K562 (cell line): ENCODE measurements at regions not wholly inside any gene's neighbourhood (a gene's known extent, or its start where the extent isn't known, plus 50 kb on each side); places are given as distances from the start of the nearest gene placed in this dataset.

ENCODE experiments used
- ATAC-seq: fragments of 200-7000 bp; cut with Tn5 transposase; 3 replicates; pipeline ENCODE4 v1.9.1; 2020; ENCODE audit warnings: moderate library complexity
- BruUV-seq: library from RNA; stranded (reverse); fragments of 400-500 nt; replicated peaks from 2 replicates; lab custom pipeline; 2021; lab: Mats Ljungman, UMichigan
- CTCF ChIA-PET: fragments of 300-600 bp; formaldehyde crosslinking; extraction: SDS; loops from one replicate; lab custom pipeline; 2021; ENCODE audit warnings: low intra/inter-chr PET ratio; lab: Yijun Ruan, JAX
- POLR2A ChIA-PET: fragments of 300-600, 350-650 bp; sonication (Branson Sonifier 250); formaldehyde crosslinking; extraction: SDS; loops from one replicate; lab custom pipeline; 2021; ENCODE audit warnings: antibody characterized with exemption, inconsistent platforms; lab: Yijun Ruan, JAX
- DNase-seq, 4 experiments: peaks; one replicate each; pipeline versions ENCODE4 v3.0.0 to v3.0.0-alpha.2; 2011 to 2018; ENCODE audit warnings: low spot score in 3 of 4, mixed read lengths in 3 of 4; ENCODE audit errors: extremely low read depth in 1 of 4
- FAIRE-seq: peaks from 2 replicates; lab custom pipeline; 2011; peaks lifted over from hg19 to GRCh38; lab: Jason Lieb, UNC
- H2AFZ ChIP-seq: 2 replicates; pipeline ENCODE4 v1.6.0; 2011; ENCODE audit warnings: low read depth, low read length, control low read depth, inconsistent platforms
- H3K27ac ChIP-seq: fragments of 200-600 bp; 3 replicates; pipeline ENCODE4 v1.8.0; 2011; ENCODE audit warnings: low read depth, mild to moderate bottlenecking, control low read depth, inconsistent platforms, low read length, moderate library complexity, mixed read lengths; ENCODE audit errors: extremely low read depth
- H3K27me3 ChIP-seq, 2 experiments: fragments of 300-600 bp in 1 of 2; 2 replicates in 1 of 2; 3 replicates in 1 of 2; pipeline versions ENCODE4 v1.6.0 to v1.8.0; 2011; ENCODE audit warnings: inconsistent platforms in 2 of 2, low read length in 2 of 2, mild to moderate bottlenecking in 1 of 2, mixed read lengths in 1 of 2, moderate library complexity in 1 of 2; ENCODE audit not compliant: control insufficient read depth in 2 of 2, insufficient read depth in 2 of 2
- H3K36me3 ChIP-seq: fragments of 300-600 bp; 3 replicates; pipeline ENCODE4 v1.8.0; 2011; ENCODE audit warnings: mild to moderate bottlenecking, low read length, inconsistent platforms; ENCODE audit not compliant: control insufficient read depth, insufficient read depth
- H3K4me1 ChIP-seq, 2 experiments: fragments of 200-600 bp in 1 of 2; replicated peaks in 1 of 2; 2 replicates in 1 of 2; 3 replicates in 1 of 2; pipeline versions ENCODE4 v1.5.1 to v1.8.0; 2011; ENCODE audit warnings: inconsistent platforms in 2 of 2, low read length in 2 of 2, mild to moderate bottlenecking in 1 of 2, mixed read lengths in 1 of 2, moderate library complexity in 1 of 2; ENCODE audit not compliant: control insufficient read depth in 2 of 2, insufficient read depth in 2 of 2
- H3K4me2 ChIP-seq: 2 replicates; pipeline ENCODE4 v1.6.1; 2011; ENCODE audit warnings: low read length, control low read depth, inconsistent platforms, mixed read lengths; ENCODE audit not compliant: insufficient read depth
- H3K4me3 ChIP-seq: fragments of 200-600 bp; sonication (generic), shearing (Covaris generic); 2 replicates; pipeline ENCODE4 v1.5.1; 2016; ENCODE audit warnings: control low read depth, inconsistent platforms
- H3K79me2 ChIP-seq: fragments of 200-600 bp; 3 replicates; pipeline ENCODE4 v1.8.0; 2011; ENCODE audit warnings: low read length, inconsistent platforms; ENCODE audit not compliant: control insufficient read depth, insufficient read depth
- H3K9ac ChIP-seq, 2 experiments: 2 replicates each; pipeline versions ENCODE4 v1.6.0 to v1.6.1; 2011; ENCODE audit warnings: low read depth in 2 of 2, low read length in 2 of 2, control low read depth in 1 of 2, inconsistent platforms in 1 of 2, mild to moderate bottlenecking in 1 of 2, mixed read lengths in 1 of 2; ENCODE audit not compliant: insufficient read depth in 1 of 2
- H3K9me1 ChIP-seq: one replicate; pipeline ENCODE4 v1.6.0; 2011; ENCODE audit warnings: inconsistent platforms, mild to moderate bottlenecking, low read length, moderate library complexity; ENCODE audit not compliant: control insufficient read depth, insufficient read depth
- H3K9me3 ChIP-seq: replicated peaks from 2 replicates; pipeline ENCODE4 v1.5.1; 2011; ENCODE audit warnings: low read depth, low read length, inconsistent platforms; ENCODE audit not compliant: control insufficient read depth, insufficient read depth
- H4K20me1 ChIP-seq: replicated peaks from 2 replicates; pipeline ENCODE4 v1.6.1; 2011; ENCODE audit warnings: low read length, inconsistent platforms, mixed read lengths; ENCODE audit not compliant: control insufficient read depth, insufficient read depth
- BCL6 ChIP-seq: fragments of 250-450 bp; sonication (Bioruptor Pico); IDR thresholded peaks from 2 replicates; pipeline ENCODE4 v1.4.0; 2020
- GABPB2 ChIP-seq: fragments of 250-450 bp; sonication (Bioruptor Pico); conservative IDR thresholded peaks from 2 replicates; pipeline ENCODE4 v1.5.1; 2021; ENCODE audit warnings: mild to moderate bottlenecking
- HMG20A ChIP-seq: fragments of 450-650 bp; formaldehyde crosslinking; conservative IDR thresholded peaks from 2 replicates; pipeline ENCODE4 v1.4.0; 2020; ENCODE audit warnings: mild to moderate bottlenecking, mixed read lengths
- IRF2 ChIP-seq: sonication (generic); formaldehyde crosslinking; IDR thresholded peaks from 2 replicates; pipeline ENCODE4 v1.8.1; 2022; ENCODE audit warnings: mild to moderate bottlenecking, missing genetic modification reagents
- MAFG ChIP-seq: fragments of 450-650 bp; conservative IDR thresholded peaks from 2 replicates; pipeline ENCODE4 v1.6.1; 2016; ENCODE audit warnings: missing genetic modification characterization, missing compliant biosample characterization
- NBN ChIP-seq: fragments of 450-650 bp; IDR thresholded peaks from 2 replicates; pipeline ENCODE4 v1.6.1; 2016; ENCODE audit warnings: low read depth, mild to moderate bottlenecking
- ZNF280A ChIP-seq: fragments of 450-650 bp; IDR thresholded peaks from 2 replicates; pipeline ENCODE4 v1.6.1; 2018; ENCODE audit warnings: mild to moderate bottlenecking, low read depth; ENCODE audit not compliant: partially characterized antibody
- WGBS: fragments of 100-300 bp; shearing (Covaris generic); methylation state at CpG from one replicate; pipeline ENCODE4 v1.1.6; 2016; ENCODE audit warnings: low coverage, mixed read lengths; ENCODE audit not compliant: insufficient coverage; ENCODE audit errors: missing lambda C conversion rate; 5-methylcytosine and 5-hydroxymethylcytosine counted together
- in situ Hi-C: fragments of 300-500 bp; cut with MboI; formaldehyde crosslinking; loops from 4 replicates; pipeline ENCODE4 v1.15.0; 2018; ENCODE audit warnings: inconsistent platforms, mixed read lengths
- intact Hi-C: fragments of 100-400 bp; cut with micrococcal nuclease; formaldehyde crosslinking; loops from 2 replicates; pipeline ENCODE4 v1.14.2; 2022
- TF ChIP-seq, protein P1 (sequence below): sonication (generic); formaldehyde crosslinking; IDR thresholded peaks from 2 replicates; pipeline ENCODE4 v1.8.0; 2022; ENCODE audit warnings: missing genetic modification reagents, mild to moderate bottlenecking, borderline replicate concordance

DNA sequence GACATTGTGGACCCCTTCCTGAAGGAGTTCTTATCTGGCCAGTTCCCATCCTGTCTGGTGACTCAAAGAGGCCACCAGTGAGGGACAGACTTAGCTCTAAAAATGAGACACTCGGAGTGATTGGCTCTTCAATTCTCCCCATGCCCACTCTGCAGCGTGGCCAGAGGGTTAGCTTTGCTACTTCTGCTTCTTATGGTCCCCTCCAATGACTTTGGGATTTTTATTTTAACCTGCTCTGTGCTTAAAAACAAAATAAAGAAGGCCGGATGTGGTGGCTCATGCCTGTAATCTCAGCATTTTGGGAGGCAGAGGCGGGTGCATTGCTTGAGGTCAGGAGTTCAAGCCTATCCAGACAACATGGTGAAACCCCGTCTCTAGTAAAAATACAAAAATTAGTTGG is 573.0 kb upstream of the AUTS2 start:
- Histone ChIP-seq H3K27ac (no peak overlapping the region), H3K27me3 (no peaks in the 10 kb centered on the region), H3K36me3 (no peaks in the 10 kb centered on the region), H3K4me2 (no peak overlapping the region), H3K9ac (no peak overlapping the region), H3K4me3 (no peak overlapping the region), H3K4me1 (no peaks in the 10 kb centered on the region), H3K9me1 (no peaks in the 10 kb centered on the region), H3K9me3 (no peaks in the 10 kb centered on the region), H3K79me2 (no peaks in the 10 kb centered on the region), H2AFZ (no peak overlapping the region), H4K20me1 (no peaks in the 10 kb centered on the region)
- TF ChIP-seq BCL6 (CRISPR knock-in tag): no peak
- no peak for TF ChIP-seq ZNF280A
- TF ChIP-seq NBN: no peak
- no peak for TF ChIP-seq HMG20A (CRISPR knock-in tag)
- TF ChIP-seq MAFG (tag): no peak
- DNase-seq: no peak
- BruUV-seq: no TSS peak
- no peak for FAIRE-seq
- no peak for ATAC-seq
- 0% methylated on average over 5 of the region's 5 CpGs for WGBS
- in situ Hi-C loops (no loop called here), intact Hi-C loops (no loop called here)
- CTCF ChIA-PET: no interaction called here
- POLR2A ChIA-PET: no interaction called here

DNA sequence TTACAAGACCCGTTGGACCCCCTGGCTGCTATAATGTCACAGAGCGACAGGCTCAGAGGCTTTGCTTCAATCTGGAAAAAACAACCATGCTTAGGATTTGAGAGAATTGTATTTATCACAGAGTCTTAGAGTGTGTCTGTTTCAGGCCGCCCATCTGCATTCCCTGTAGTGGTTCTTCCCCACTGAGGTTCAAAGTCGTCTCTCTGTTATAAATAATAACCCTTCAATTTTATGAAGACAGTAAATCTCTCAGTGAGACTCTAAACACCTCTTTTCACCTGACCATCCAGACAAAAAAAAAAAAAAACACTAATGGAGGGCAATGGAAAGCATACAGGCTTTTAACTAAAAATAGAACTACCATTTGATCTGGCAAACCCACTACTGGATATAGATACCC is 565.4 kb upstream of the AUTS2 start:
- H3K9me1 ChIP-seq: no peaks in the 10 kb centered on the region
- BruUV-seq: no TSS peak

More for the DNA sequence above, 565.4 kb upstream of the AUTS2 start:
- CTCF ChIA-PET: no interaction called here
- DNase-seq: no peak
- FAIRE-seq: no peak
- H3K27ac ChIP-seq: no peak overlapping the region
- TF ChIP-seq GABPB2 (CRISPR knock-in tag): no peak
- TF ChIP-seq, protein P1, sequence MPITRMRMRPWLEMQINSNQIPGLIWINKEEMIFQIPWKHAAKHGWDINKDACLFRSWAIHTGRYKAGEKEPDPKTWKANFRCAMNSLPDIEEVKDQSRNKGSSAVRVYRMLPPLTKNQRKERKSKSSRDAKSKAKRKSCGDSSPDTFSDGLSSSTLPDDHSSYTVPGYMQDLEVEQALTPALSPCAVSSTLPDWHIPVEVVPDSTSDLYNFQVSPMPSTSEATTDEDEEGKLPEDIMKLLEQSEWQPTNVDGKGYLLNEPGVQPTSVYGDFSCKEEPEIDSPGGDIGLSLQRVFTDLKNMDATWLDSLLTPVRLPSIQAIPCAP: no peak
- TF ChIP-seq IRF2 (CRISPR knock-in tag): no peak
- no peak for ATAC-seq
- H4K20me1 ChIP-seq: no peaks in the 10 kb centered on the region
- in situ Hi-C loops (no loop called here), intact Hi-C loops (no loop called here)
- no peaks in the 10 kb centered on the region for H3K4me1 ChIP-seq
- no peak overlapping the region for H3K9ac ChIP-seq
- H3K36me3 ChIP-seq: no peaks in the 10 kb centered on the region
- POLR2A ChIA-PET: no interaction called here
- H3K79me2 ChIP-seq: no peaks in the 10 kb centered on the region
- no peaks in the 10 kb centered on the region for H3K27me3 ChIP-seq
- H3K4me3 ChIP-seq: no peak overlapping the region
- no peak overlapping the region for H3K4me2 ChIP-seq
- no peaks in the 10 kb centered on the region for H3K9me3 ChIP-seq
- 2% methylated on average over 4 of the region's 4 CpGs for whole genome bisulfite sequencing
- no peak overlapping the region for H2AFZ ChIP-seq
